ENCODE measurements at regions not wholly inside any gene's neighbourhood (a gene's known extent, or its start where the extent isn't known, plus 50 kb on each side); places are given as distances from the start of the nearest gene placed in this dataset.

GRCh38 chr2:82674652-82675051 lies 1784.4 kb downstream of the SUCLG1 start:
- Histone ChIP-seq H3K27ac (ENCODE audit: low read length) (no peak overlapping the region), H3K27me3 (ENCODE audit: control insufficient read depth, insufficient read depth, low read length) (no peaks in the 10 kb centered on the region), H3K4me3 (ENCODE audit: low read length) (no peak overlapping the region), H3K9me3 (ENCODE audit: control insufficient read depth, insufficient read depth, low read length) (no peaks in the 10 kb centered on the region), H3K4me1 (ENCODE audit: control insufficient read depth, insufficient read depth, low read length) (no peaks in the 10 kb centered on the region), H3K36me3 (ENCODE audit: control insufficient read depth, insufficient read depth, low read length) (no peaks in the 10 kb centered on the region)
- Mint-ChIP-seq H3K9me3 (peaks cover 7 to 19% of the 10 kb centered on the region in 2 donors), H3K4me3 (no peak overlapping the region), H3K27me3 (ENCODE audit: low read depth in 2 of 2) (no peaks in the 10 kb centered on the region), H3K4me1 (no peaks in the 10 kb centered on the region), H3K36me3 (peaks cover 16% of the 10 kb centered on the region), H3K27ac (no peak overlapping the region)
- ATAC-seq (no peak), DNase-seq (no peak)
- no peak for TF ChIP-seq CTCF (IDR thresholded peaks at IDR 0.05)
- intact Hi-C loops (cut with micrococcal nuclease): no loop called here
- 79% methylated on average over 3 of the region's 3 CpGs for WGBS (ENCODE audit: insufficient coverage)

DNA sequence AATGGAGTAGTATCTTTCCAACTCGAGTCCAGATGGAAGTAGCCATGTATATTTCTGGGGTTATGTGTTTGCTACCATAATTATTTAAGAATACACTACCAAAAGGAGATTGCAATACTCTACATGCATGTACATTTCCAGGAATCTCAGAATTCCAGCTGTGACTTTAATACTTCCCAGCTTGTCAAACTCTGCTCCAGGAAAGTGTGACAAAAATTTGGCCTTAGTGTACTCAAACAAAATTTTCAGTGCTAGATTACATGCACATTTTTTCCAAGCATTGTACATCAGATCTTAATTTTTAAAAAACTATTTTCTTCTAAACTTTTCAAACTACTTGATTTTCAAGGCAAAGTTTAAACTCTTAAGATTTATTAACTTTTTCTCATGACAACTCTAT lies 1791.6 kb downstream of the SUCLG1 start:
- Histone ChIP-seq H3K27ac (ENCODE audit: low read length) (no peak overlapping the region), H3K4me3 (ENCODE audit: low read length) (no peak overlapping the region), H3K9me3 (ENCODE audit: control insufficient read depth, insufficient read depth, low read length) (no peaks in the 10 kb centered on the region), H3K4me1 (ENCODE audit: control insufficient read depth, insufficient read depth, low read length) (no peaks in the 10 kb centered on the region), H3K27me3 (ENCODE audit: control insufficient read depth, insufficient read depth, low read length) (no peaks in the 10 kb centered on the region), H3K36me3 (ENCODE audit: control insufficient read depth, insufficient read depth, low read length) (no peaks in the 10 kb centered on the region)
- ATAC-seq: no peak
- H3K4me3 Mint-ChIP-seq: no peak overlapping the region
- peaks cover under 1 to 13% of the 10 kb centered on the region in 2 donors for H3K9me3 Mint-ChIP-seq
- intact Hi-C loops (cut with micrococcal nuclease): no loop called here
- DNase-seq: no peak
- no peak for TF ChIP-seq CTCF (IDR thresholded peaks at IDR 0.05)
- H3K4me1 Mint-ChIP-seq: no peaks in the 10 kb centered on the region
- WGBS (ENCODE audit: insufficient coverage): no CpG with 5 or more reads among the region's 1 CpG
- H3K36me3 Mint-ChIP-seq: no peaks in the 10 kb centered on the region
- no peaks in the 10 kb centered on the region for H3K27me3 Mint-ChIP-seq (ENCODE audit: low read depth in 2 of 2)
- no peak overlapping the region for H3K27ac Mint-ChIP-seq

GRCh38 chr2:82665691-82666090 lies 1793.4 kb downstream of the SUCLG1 start:
- peaks cover 0 to 11% of the 10 kb centered on the region in 2 donors for H3K9me3 Mint-ChIP-seq
- Histone ChIP-seq H3K4me3 (ENCODE audit: low read length) (no peak overlapping the region), H3K27me3 (ENCODE audit: control insufficient read depth, insufficient read depth, low read length) (no peaks in the 10 kb centered on the region), H3K4me1 (ENCODE audit: control insufficient read depth, insufficient read depth, low read length) (no peaks in the 10 kb centered on the region), H3K27ac (ENCODE audit: low read length) (no peak overlapping the region), H3K36me3 (ENCODE audit: control insufficient read depth, insufficient read depth, low read length) (no peaks in the 10 kb centered on the region), H3K9me3 (ENCODE audit: control insufficient read depth, insufficient read depth, low read length) (no peaks in the 10 kb centered on the region)
- intact Hi-C loops (cut with micrococcal nuclease): no loop called here
- H3K4me1 Mint-ChIP-seq: no peaks in the 10 kb centered on the region
- WGBS (ENCODE audit: insufficient coverage): 77% methylated on average over 2 of the region's 3 CpGs
- H3K36me3 Mint-ChIP-seq: no peaks in the 10 kb centered on the region
- DNase-seq (no peak), ATAC-seq (no peak)
- no peak for TF ChIP-seq CTCF (IDR thresholded peaks at IDR 0.05)
- H3K27me3 Mint-ChIP-seq (ENCODE audit: low read depth in 2 of 2): no peaks in the 10 kb centered on the region
- H3K4me3 Mint-ChIP-seq: no peak overlapping the region
- no peak overlapping the region for H3K27ac Mint-ChIP-seq

DNA sequence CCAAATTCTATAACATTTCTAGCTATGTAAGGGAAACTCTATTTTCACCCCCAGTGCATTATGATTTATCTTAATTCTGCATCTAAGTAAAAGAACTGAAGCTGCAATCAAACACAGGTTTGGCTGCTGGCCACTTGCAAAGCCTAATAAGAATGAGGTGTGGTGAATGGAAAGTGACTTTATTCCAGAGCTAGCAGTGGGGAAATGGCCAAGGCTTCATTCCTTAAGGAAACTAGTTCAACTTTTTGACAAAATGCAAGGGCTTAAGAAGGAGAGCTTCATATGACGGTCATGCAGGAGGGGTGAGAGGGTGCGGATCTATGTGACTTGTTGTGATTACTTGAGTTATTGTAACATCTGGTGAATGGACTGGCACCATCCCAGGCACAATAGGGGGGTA lies 1802.0 kb downstream of the SUCLG1 start:
- intact Hi-C loops (cut with micrococcal nuclease): no loop called here
- no peak overlapping the region for H3K4me3 ChIP-seq (ENCODE audit: low read length)
- ATAC-seq (no peak), DNase-seq (no peak)
- 84% methylated on average over 2 of the region's 2 CpGs for WGBS (ENCODE audit: insufficient coverage)
- no peaks in the 10 kb centered on the region for H3K27me3 Mint-ChIP-seq (ENCODE audit: low read depth in 2 of 2)
- H3K27ac Mint-ChIP-seq: no peak overlapping the region
- TF ChIP-seq CTCF (IDR thresholded peaks at IDR 0.05): no peak
- no peaks in the 10 kb centered on the region for H3K27me3 ChIP-seq (ENCODE audit: control insufficient read depth, insufficient read depth, low read length)
- H3K4me3 Mint-ChIP-seq: no peak overlapping the region
- H3K4me1 Mint-ChIP-seq: no peaks in the 10 kb centered on the region
- peaks cover 3% of the 10 kb centered on the region for H3K36me3 Mint-ChIP-seq
- peaks cover 6 to 9% of the 10 kb centered on the region in 2 donors for H3K9me3 Mint-ChIP-seq
- H3K36me3 ChIP-seq (ENCODE audit: control insufficient read depth, insufficient read depth, low read length): no peaks in the 10 kb centered on the region
- peaks cover 13% of the 10 kb centered on the region for H3K9me3 ChIP-seq (ENCODE audit: control insufficient read depth, insufficient read depth, low read length)
- H3K4me1 ChIP-seq (ENCODE audit: control insufficient read depth, insufficient read depth, low read length): no peaks in the 10 kb centered on the region
- no peak overlapping the region for H3K27ac ChIP-seq (ENCODE audit: low read length)

Data from natural killer cell (primary cell).